Hepatocyte (in vitro differentiated cells): ENCODE measurements at regions not wholly inside any gene's neighbourhood (a gene's known extent, or its start where the extent isn't known, plus 50 kb on each side); places are given as distances from the start of the nearest gene placed in this dataset.

Source experiments
- DNase-seq: peaks from one replicate; pipeline ENCODE4 v3.0.0-alpha.2; 2016; ENCODE audit warnings: low spot score
- H2AFZ ChIP-seq: fragments of 200-600 bp; sonication (generic); 2 replicates; pipeline ENCODE4 v1.6.0; 2016; ENCODE audit warnings: antibody characterized with exemption, mild to moderate bottlenecking
- H3K27ac ChIP-seq: fragments of 200-600 bp; sonication (generic); 2 replicates; pipeline ENCODE4 v1.5.1; 2016; ENCODE audit warnings: mild to moderate bottlenecking
- H3K27me3 ChIP-seq: fragments of 200-600 bp; sonication (generic); 2 replicates; pipeline ENCODE4 v1.6.1; 2016
- H3K36me3 ChIP-seq: fragments of 200-600 bp; sonication (generic); replicated peaks from 2 replicates; pipeline ENCODE4 v1.5.1; 2016; ENCODE audit warnings: low read depth; ENCODE audit not compliant: insufficient read depth
- H3K4me1 ChIP-seq: fragments of 200-600 bp; sonication (generic); 2 replicates; pipeline ENCODE4 v1.5.1; 2016; ENCODE audit warnings: mild to moderate bottlenecking, moderate library complexity; ENCODE audit not compliant: insufficient read depth
- H3K4me2 ChIP-seq: fragments of 200-600 bp; sonication (generic); 2 replicates; pipeline ENCODE4 v1.6.0; 2016
- H3K4me3 ChIP-seq: fragments of 200-600 bp; sonication (generic); 2 replicates; pipeline ENCODE4 v1.5.1; 2016; ENCODE audit warnings: mild to moderate bottlenecking
- H3K79me2 ChIP-seq: fragments of 200-600 bp; sonication (generic); 2 replicates; pipeline ENCODE4 v1.6.0; 2017; ENCODE audit warnings: mild to moderate bottlenecking
- H3K9me2 ChIP-seq: fragments of 200-600 bp; sonication (generic); replicated peaks from 2 replicates; pipeline ENCODE4 v1.6.0; 2017; ENCODE audit warnings: mild to moderate bottlenecking; ENCODE audit not compliant: insufficient read depth
- H3K9me3 ChIP-seq: fragments of 200-600 bp; sonication (generic); 2 replicates; pipeline ENCODE4 v1.5.1; 2016; ENCODE audit warnings: low read depth, mild to moderate bottlenecking
- H4K20me1 ChIP-seq: fragments of 200-600 bp; sonication (generic); 2 replicates; pipeline ENCODE4 v1.6.0; 2016; ENCODE audit warnings: mild to moderate bottlenecking; ENCODE audit not compliant: insufficient read depth, poor library complexity, severe bottlenecking
- EZH2 ChIP-seq: fragments of 200-600 bp; sonication (generic); IDR thresholded peaks from 2 replicates; pipeline ENCODE4 v1.6.1; 2016; ENCODE audit warnings: antibody characterized with exemption, mild to moderate bottlenecking, borderline replicate concordance
- EZH2phosphoT487 ChIP-seq: fragments of 200-600 bp; sonication (generic); IDR thresholded peaks from one replicate; pipeline ENCODE4 v1.6.1; 2018; ENCODE audit warnings: antibody characterized with exemption, mild to moderate bottlenecking, low read depth, moderate library complexity; ENCODE audit not compliant: unreplicated experiment, severe bottlenecking
- WGBS: methylation state at CpG from one replicate; pipeline ENCODE4 v1.1.6; 2016; ENCODE audit warnings: low lambda C conversion rate; ENCODE audit errors: missing lambda C conversion rate; 5-methylcytosine and 5-hydroxymethylcytosine counted together
- TF ChIP-seq, protein P1 (sequence below): fragments of 200-600 bp; sonication (generic); IDR thresholded peaks from 2 replicates; pipeline ENCODE4 v1.5.1; 2016; ENCODE audit warnings: antibody characterized with exemption, mild to moderate bottlenecking; ENCODE audit not compliant: poor library complexity

DNA sequence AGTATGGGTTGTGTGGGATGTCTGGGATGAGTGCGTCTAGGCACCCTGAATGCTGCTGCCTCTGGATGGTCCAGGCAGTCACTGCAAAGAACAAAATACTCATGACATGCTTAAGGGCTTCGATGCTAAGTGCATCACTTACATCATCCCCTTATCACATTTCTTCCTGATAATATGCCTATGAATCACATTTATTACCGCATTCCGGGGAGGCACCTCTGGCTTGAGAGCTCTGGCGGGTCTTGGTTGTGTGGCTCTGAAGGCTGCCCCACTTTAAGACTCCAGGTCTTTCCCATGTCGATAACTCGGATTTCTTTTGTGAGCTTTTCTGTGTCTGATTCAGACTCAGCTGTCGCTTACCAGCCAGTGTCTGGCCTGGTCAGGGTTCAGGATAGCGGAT, 1126.4 kb downstream of the TBC1D22A start:
- DNase-seq: no peak
- no peak overlapping the region for H3K27ac ChIP-seq
- no peaks in the 10 kb centered on the region for H3K36me3 ChIP-seq
- WGBS: 74% methylated on average over 9 of the region's 9 CpGs
- H3K27me3 ChIP-seq: no peaks in the 10 kb centered on the region
- no peak overlapping the region for H3K4me2 ChIP-seq
- H4K20me1 ChIP-seq: no peaks in the 10 kb centered on the region
- no peaks in the 10 kb centered on the region for H3K4me1 ChIP-seq
- TF ChIP-seq EZH2phosphoT487 (no peak), EZH2 (no peak)
- TF ChIP-seq, protein P1, sequence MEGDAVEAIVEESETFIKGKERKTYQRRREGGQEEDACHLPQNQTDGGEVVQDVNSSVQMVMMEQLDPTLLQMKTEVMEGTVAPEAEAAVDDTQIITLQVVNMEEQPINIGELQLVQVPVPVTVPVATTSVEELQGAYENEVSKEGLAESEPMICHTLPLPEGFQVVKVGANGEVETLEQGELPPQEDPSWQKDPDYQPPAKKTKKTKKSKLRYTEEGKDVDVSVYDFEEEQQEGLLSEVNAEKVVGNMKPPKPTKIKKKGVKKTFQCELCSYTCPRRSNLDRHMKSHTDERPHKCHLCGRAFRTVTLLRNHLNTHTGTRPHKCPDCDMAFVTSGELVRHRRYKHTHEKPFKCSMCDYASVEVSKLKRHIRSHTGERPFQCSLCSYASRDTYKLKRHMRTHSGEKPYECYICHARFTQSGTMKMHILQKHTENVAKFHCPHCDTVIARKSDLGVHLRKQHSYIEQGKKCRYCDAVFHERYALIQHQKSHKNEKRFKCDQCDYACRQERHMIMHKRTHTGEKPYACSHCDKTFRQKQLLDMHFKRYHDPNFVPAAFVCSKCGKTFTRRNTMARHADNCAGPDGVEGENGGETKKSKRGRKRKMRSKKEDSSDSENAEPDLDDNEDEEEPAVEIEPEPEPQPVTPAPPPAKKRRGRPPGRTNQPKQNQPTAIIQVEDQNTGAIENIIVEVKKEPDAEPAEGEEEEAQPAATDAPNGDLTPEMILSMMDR: no peak
- no peaks in the 10 kb centered on the region for H3K9me2 ChIP-seq
- no peaks in the 10 kb centered on the region for H3K79me2 ChIP-seq
- no peak overlapping the region for H3K4me3 ChIP-seq
- no peak overlapping the region for H2AFZ ChIP-seq
- no peaks in the 10 kb centered on the region for H3K9me3 ChIP-seq

DNA sequence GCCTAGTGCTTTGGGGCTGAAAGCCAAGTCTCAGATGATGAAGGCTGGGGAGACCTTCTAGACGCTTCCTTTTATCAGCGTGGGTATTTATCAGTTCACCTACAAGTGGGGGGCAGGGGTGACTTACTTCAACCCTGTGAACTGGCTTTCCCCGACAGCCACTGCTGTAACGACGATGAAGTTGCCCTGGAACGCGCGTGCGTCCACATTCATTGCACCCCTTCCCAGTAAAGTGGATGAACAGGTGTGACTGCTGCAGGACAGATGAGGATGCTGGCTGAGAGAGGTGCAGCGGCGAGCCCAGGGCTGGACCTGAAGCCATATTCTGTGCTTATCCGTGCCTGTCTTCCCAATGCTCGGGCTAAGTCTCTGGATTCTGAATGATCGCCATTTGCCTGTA, 1122.3 kb downstream of the TBC1D22A start:
- Histone ChIP-seq H3K9me2 (no peaks in the 10 kb centered on the region), H3K27me3 (no peaks in the 10 kb centered on the region), H2AFZ (no peak overlapping the region), H3K27ac (no peak overlapping the region), H3K4me1 (no peaks in the 10 kb centered on the region), H4K20me1 (no peaks in the 10 kb centered on the region), H3K79me2 (no peaks in the 10 kb centered on the region), H3K4me2 (no peak overlapping the region), H3K4me3 (no peak overlapping the region), H3K9me3 (no peaks in the 10 kb centered on the region), H3K36me3 (no peaks in the 10 kb centered on the region)
- 92% methylated on average over 14 of the region's 14 CpGs for WGBS
- DNase-seq: no peak
- TF ChIP-seq EZH2phosphoT487: no peak
- TF ChIP-seq, protein P1: no peak
- no peak for TF ChIP-seq EZH2

DNA sequence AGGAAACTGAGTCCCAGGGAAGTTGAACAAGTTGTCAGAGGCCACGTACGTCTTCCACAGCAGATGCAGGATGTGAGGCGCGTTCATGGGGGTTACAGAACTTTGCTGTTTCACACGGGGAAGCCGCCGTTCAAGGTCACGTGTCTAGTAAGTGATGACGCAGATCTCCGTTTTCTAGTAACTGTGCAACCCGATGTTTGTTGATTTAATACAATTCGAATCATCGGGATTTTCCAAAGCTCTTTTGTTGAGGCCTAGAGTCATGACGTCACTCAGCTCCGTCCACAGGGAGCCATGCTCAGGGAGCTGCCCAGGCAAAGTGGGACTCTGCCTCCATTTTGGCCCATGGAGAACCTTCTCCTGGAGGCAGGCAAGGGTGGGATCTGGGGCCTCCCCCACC, 1121.8 kb downstream of the TBC1D22A start:
- no peak for DNase-seq
- Histone ChIP-seq H3K27me3 (no peaks in the 10 kb centered on the region), H4K20me1 (no peaks in the 10 kb centered on the region), H3K9me3 (no peaks in the 10 kb centered on the region), H3K4me1 (no peaks in the 10 kb centered on the region), H3K36me3 (no peaks in the 10 kb centered on the region), H3K79me2 (no peaks in the 10 kb centered on the region), H3K9me2 (no peaks in the 10 kb centered on the region), H3K4me3 (no peak overlapping the region), H3K27ac (no peak overlapping the region), H2AFZ (no peak overlapping the region), H3K4me2 (no peak overlapping the region)
- WGBS: 87% methylated on average over 15 of the region's 15 CpGs
- no peak for TF ChIP-seq EZH2
- TF ChIP-seq, protein P1: no peak
- TF ChIP-seq EZH2phosphoT487: no peak

DNA sequence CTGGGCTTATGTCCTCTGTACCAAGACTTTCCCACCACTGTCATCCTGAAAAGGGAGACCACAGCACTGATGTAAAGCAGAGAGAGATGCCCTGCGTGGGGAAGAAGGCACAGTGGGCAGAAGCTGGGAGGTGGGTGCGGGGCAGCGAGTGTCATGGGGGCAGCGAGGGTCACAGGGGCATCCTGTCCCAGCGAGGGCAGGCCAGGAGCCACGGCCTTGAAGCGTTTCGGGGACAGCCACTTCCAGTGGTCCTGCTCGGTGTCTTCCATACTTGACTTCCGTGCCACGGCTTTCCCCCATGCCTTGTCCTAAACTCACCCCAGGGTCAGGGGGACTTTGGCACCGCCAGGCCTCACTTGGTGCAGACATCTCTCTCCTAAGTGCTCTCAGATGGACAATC, 1121.3 kb downstream of the TBC1D22A start:
- Histone ChIP-seq H4K20me1 (no peaks in the 10 kb centered on the region), H3K4me2 (no peak overlapping the region), H2AFZ (no peak overlapping the region), H3K36me3 (no peaks in the 10 kb centered on the region), H3K79me2 (no peaks in the 10 kb centered on the region), H3K27ac (no peak overlapping the region), H3K9me2 (no peaks in the 10 kb centered on the region), H3K4me3 (no peak overlapping the region), H3K27me3 (no peaks in the 10 kb centered on the region), H3K4me1 (no peaks in the 10 kb centered on the region), H3K9me3 (no peaks in the 10 kb centered on the region)
- WGBS: 88% methylated on average over 12 of the region's 12 CpGs
- no peak for DNase-seq
- no peak for TF ChIP-seq EZH2phosphoT487
- TF ChIP-seq, protein P1: no peak
- no peak for TF ChIP-seq EZH2
